ENCODE measurements at regions not wholly inside any gene's neighbourhood (a gene's known extent, or its start where the extent isn't known, plus 50 kb on each side); places are given as distances from the start of the nearest gene placed in this dataset.
A peak's percentile ranks its signal among the peaks of the same experiment; 100 is the strongest.
"Not testable (repeated sequence)": the region's sequence is repeated elsewhere in the genome, so short reads cannot be mapped to it uniquely, and the experiment has no call there.

DNA sequence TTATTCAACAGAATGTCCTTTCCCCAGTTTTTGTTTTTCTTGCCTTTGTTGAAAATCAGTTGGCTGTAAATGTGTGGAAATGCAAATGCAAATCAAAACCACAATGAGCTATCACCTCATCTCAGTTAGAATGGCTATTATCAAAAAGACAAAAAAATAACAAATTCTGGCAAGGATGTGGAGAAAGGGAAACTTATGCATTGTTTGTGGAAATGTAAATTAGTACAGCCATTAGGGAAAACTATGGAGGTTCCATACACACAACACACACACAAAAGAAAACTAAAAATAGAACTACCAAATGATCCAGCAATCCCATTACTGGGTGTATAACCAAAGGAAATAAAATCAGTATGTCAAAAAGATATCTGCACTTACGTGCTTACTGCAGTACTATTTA, 518.8 kb upstream of the ATXN7L3B start:
- no peak for TF ChIP-seq CTCF (IDR thresholded peaks at IDR 0.05 in 8 of 11, conservative IDR thresholded peaks at IDR 0.05 in 3 of 11)
- Histone ChIP-seq H3K36me3 (no peaks in the 10 kb centered on the region), H3K9me3 (no peaks in the 10 kb centered on the region), H3K4me3 (no peak overlapping the region), H3K27me3 (replicated peaks in 1 of 7) (no peaks in the 10 kb centered on the region), H3K27ac (no peak overlapping the region), H3K4me1 (no peaks in the 10 kb centered on the region)
- 62 to 81% (median 70%) methylated on average over 1 of the region's 1 CpG for WGBS, 5 donors
- intact Hi-C loops (cut with DNase I; ENCODE audit: low total_unique reads) = no loop called here
- no peak for DNase-seq

- Histone ChIP-seq H3K27me3 (replicated peaks in 1 of 7) (no peaks in the 10 kb centered on the region), H3K27ac (no peak overlapping the region), H3K9me3 (no peaks in the 10 kb centered on the region), H3K4me1 (no peaks in the 10 kb centered on the region), H3K36me3 (no peaks in the 10 kb centered on the region), H3K4me3 (no peak overlapping the region)
- whole genome bisulfite sequencing, 5 donors = 16 to 18% (median 17%) methylated on average over 9 of the region's 9 CpGs
- intact Hi-C loops (cut with DNase I; ENCODE audit: low total_unique reads) = no loop called here
- DNase-seq = peak; percentile 77
- TF ChIP-seq POLR2A (IDR thresholded peaks at IDR 0.05) = no peak
- no peak for TF ChIP-seq POLR2AphosphoS5 (IDR thresholded peaks at IDR 0.05)
- TF ChIP-seq CTCF (IDR thresholded peaks at IDR 0.05 in 8 of 11, conservative IDR thresholded peaks at IDR 0.05 in 3 of 11) = peak in 5 of 11 experiments; percentile 7 to 32 (median 27)
Measured at GRCh38 chr12:74021937-74022336, 515.7 kb upstream of the ATXN7L3B start.

DNA sequence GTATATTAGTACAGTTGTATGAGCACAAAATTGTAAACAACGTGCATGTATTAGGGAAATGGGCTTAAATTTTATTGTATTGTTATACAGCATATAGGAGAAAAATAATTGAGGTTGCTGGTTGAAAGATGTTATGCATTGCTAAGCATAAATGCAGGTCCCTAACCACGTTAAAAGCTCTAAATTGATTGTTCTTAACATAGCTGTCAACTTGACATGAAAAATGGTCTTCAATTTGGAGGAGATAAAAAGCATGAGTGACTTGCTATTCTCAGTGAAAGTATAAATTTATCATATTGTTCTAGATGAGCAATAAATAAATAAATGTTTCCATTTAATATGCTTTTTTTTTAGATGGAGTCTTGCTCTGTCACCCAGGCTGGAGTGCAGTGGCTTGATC, 506.6 kb upstream of the ATXN7L3B start:
- WGBS, 5 donors = 42 to 64% (median 49%) methylated on average over 2 of the region's 2 CpGs
- no peaks in the 10 kb centered on the region for H3K36me3 ChIP-seq
- no peaks in the 10 kb centered on the region for H3K27me3 ChIP-seq (replicated peaks in 1 of 7)
- H3K4me1 ChIP-seq = no peaks in the 10 kb centered on the region
- no peak for DNase-seq
- no peak overlapping the region for H3K27ac ChIP-seq
- H3K9me3 ChIP-seq = peaks cover 0 to 5% (median 0%) of the 10 kb centered on the region in 8 donors
- TF ChIP-seq CTCF (IDR thresholded peaks at IDR 0.05 in 8 of 11, conservative IDR thresholded peaks at IDR 0.05 in 3 of 11) = no peak
- TF ChIP-seq POLR2AphosphoS5 (IDR thresholded peaks at IDR 0.05) = no peak
- no peak for TF ChIP-seq POLR2A (IDR thresholded peaks at IDR 0.05)
- H3K4me3 ChIP-seq = no peak overlapping the region
- intact Hi-C loops (cut with DNase I; ENCODE audit: low total_unique reads) = no loop called here

DNA sequence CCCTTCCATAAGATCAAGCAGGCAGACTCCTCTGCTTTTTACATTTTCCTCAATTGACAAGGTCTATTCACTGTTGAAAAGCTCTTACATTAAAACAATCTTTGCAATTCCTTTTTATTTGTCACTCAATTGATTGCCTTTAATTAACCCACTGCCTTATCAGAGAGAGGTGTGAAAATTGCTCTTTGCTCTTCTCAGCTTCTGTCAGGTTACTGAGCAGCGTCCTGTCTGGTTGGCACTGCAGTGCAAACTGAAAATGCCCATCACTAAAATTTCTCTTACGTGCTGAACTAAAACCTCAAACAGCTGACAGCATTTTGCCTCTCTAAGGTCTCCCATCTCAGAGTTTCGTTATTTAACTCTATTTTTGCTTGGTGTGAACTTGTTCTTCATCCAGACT, 504.1 kb upstream of the ATXN7L3B start:
- Histone ChIP-seq H3K27me3 (replicated peaks in 1 of 7) (no peaks in the 10 kb centered on the region), H3K36me3 (no peaks in the 10 kb centered on the region), H3K9me3 (peaks cover 0 to 7% (median 0%) of the 10 kb centered on the region in 8 donors), H3K4me1 (no peaks in the 10 kb centered on the region), H3K27ac (no peak overlapping the region), H3K4me3 (no peak overlapping the region)
- TF ChIP-seq POLR2AphosphoS5 (IDR thresholded peaks at IDR 0.05) = no peak
- no peak for DNase-seq
- intact Hi-C loops (cut with DNase I; ENCODE audit: low total_unique reads) = no loop called here
- WGBS, 5 donors = 47 to 61% (median 49%) methylated on average over 3 of the region's 3 CpGs

DNA sequence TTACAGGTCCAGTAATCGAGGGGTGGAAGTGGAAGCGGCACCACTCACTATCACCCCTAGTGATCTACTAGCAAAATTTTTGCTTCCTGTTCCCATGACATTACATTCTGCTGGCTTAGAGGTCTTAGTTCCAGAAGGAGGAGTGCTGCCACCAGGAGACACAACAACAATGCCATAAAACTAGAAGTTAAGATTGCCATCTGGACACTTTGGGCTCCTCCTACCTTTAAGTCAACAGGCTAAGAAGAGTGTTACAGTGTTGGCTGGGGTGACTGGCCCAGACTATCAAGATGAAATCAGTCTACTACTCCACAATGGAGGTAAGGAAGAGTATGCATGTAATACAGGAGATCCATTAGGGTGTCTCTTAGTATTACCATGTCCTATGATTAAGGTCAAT, 498.5 kb upstream of the ATXN7L3B start:
- H3K9me3 ChIP-seq; H3K4me3 ChIP-seq; DNase-seq; H3K27ac ChIP-seq; H3K4me1 ChIP-seq; H3K36me3 ChIP-seq; H3K27me3 ChIP-seq (replicated peaks in 1 of 7); intact Hi-C loops (cut with DNase I; ENCODE audit: low total_unique reads): not testable (repeated sequence)
- 68 to 82% (median 79%) methylated on average over 2 of the region's 2 CpGs for WGBS, 5 donors

Measured in spleen (tissue), 11 donors.